ENCODE measurements at regions not wholly inside any gene's neighbourhood (a gene's known extent, or its start where the extent isn't known, plus 50 kb on each side); places are given as distances from the start of the nearest gene placed in this dataset.

DNA sequence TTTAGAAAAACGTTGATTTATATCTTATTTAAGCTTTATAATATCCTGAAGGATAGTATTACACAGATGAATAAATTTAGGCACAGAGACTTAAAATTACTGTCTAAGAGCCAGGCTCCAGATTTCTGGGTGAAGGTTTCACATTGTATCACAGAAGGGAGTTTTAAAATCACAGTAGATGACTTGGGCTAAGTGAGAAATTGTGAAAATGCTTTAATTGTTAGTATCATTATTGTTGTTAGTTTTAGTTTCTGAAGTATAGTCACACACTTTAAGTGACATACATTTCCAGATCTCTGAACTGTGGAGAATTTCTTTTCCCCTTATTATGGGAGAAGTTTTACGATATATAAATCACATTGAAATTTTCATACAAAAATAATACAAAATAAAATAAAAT is 83.5 kb downstream of the NDUFS5 start:
- DNase-seq: no peak

GRCh38 chr1:39110325-39110851 is 84.2 kb downstream of the NDUFS5 start:
- DNase-seq: no peak

DNA sequence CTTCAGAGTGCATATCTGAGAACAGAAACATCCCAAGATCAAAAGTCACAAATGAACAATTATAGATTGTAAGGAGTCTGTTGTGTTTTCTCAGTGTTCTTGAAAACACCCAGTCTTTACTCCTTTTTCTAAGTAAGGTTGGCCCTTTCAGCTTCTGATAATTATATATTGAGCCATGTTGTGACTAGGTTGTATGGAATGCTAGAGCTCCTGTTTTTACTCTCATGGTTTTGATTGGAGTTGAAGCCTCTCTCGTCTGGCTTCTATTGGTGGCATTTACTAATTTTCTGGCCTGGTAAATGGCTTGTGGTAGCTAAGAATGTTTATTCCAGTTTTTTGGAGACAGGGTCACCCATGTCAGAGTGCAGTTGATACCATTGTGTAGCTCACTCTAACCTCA is 84.7 kb downstream of the NDUFS5 start:
- DNase-seq: peak; percentile 52

- no peak for DNase-seq
Observed at GRCh38 chr1:39113109-39113743, 87.1 kb downstream of the NDUFS5 start.

- no peak for DNase-seq
Observed at GRCh38 chr1:39115271-39116110, 89.0 kb upstream of the MACF1 start.

DNA sequence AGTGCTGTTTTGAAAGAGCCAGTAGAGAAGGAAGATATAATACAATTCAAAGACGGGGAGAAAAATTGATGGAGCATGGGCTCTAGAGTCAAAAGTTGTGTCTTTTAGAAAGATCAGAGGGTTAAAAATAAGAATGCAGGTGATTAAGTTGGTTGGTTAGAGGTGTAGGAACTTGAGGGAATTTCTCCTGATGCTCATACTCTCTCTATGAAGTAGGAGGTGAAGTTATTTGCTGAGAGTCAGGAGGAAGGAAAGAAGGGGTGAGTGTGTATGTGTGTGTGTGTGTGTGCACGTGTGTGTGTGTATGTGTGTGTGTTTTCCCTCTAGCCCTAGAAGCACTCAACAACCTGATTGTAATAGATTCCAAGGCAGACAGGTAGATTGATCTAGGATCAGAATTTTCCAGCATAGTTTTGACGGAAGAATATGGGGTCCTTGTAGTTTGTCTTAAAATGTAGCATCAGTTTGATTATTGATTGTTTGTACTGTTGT is 88.3 kb upstream of the MACF1 start:
- no peak for DNase-seq

GRCh38 chr1:39116860-39117728 is 87.4 kb upstream of the MACF1 start:
- DNase-seq: peak; percentile 91

- DNase-seq: no peak
Observed at GRCh38 chr1:39117899-39118450, 86.5 kb upstream of the MACF1 start.

DNA sequence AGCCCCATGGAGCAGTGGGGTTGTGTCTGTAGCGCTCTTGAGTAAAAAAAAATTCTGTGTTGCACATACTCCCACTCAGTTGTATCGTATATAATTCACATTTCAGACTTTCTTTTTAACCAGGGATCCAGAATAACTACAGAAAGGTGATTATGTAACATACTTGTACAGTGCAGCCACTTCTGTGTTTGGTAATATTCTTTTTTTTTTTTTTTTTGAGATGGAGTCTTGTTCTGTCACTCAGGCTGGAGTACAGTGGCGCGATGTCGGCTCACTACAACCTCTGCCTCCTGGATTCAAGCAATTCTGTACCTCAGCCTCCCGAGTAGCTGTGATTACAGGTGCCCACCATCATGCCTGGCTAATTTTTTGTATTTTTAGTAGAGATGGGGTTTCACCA is 82.4 kb upstream of the MACF1 start:
- DNase-seq: no peak

GRCh38 chr1:39124282-39124681 is 80.2 kb upstream of the MACF1 start:
- no peak for DNase-seq

GRCh38 chr1:39127513-39127912 is 77.0 kb upstream of the MACF1 start:
- no peak for DNase-seq

DNA sequence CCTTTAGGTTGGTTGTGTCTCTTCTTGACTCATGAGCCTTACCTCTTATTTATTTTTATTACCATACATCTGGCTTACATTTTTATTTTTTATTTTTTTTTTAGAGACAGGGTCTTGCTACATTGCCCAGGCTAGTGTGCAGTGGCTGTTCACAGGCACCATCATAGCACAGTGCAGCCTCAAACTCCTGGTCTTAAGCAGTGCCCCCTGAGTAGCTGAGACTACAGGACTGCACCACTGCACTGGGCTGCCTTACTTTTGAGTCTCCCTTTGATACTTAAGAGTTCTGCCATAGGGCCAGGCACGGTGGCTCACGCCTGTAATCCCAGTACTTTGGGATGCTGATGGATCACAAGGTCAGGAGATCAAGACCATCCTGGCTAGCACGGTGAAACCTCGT is 76.4 kb upstream of the MACF1 start:
- no peak for DNase-seq

DNA sequence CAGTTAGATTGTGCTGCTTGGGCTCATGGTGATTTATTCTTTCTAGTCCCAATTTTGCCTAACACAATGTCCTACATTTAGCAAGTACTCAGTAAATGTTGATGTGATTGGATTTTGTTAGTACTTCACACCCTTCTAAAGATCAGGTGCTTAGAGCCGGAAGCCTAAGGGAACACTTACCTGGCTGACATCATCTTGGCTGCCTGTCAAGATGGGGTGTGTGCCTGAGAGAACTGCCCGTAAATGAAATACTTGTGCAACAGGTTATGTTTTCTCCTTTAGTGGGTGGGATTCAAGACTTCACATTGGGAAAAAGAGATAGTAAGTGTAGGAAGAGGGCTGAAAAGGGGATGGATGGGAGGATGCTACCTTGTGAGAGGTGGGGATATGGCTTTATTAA is 75.5 kb upstream of the MACF1 start:
- DNase-seq: no peak

DNA sequence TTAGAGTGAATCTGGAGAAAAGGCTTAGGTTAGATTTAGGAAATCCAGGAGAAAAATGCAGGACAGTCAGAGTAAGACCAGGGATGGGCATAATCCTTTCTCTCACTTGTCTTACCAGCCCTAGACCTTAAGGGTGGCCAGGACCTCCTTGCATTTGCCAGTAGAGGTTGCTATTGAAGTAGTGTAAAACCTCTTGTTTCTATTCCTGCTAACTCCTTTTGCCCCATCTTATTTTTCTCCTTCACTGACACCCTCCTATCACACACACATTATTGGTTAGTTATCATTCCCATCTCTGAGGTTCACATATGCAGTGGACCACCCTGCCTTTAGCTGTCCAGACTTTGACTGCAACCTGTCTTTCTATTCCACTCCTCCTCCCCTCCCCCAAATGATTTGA is 75.0 kb upstream of the MACF1 start:
- DNase-seq: no peak

GRCh38 chr1:39130325-39130724 is 74.2 kb upstream of the MACF1 start:
- no peak for DNase-seq

DNA sequence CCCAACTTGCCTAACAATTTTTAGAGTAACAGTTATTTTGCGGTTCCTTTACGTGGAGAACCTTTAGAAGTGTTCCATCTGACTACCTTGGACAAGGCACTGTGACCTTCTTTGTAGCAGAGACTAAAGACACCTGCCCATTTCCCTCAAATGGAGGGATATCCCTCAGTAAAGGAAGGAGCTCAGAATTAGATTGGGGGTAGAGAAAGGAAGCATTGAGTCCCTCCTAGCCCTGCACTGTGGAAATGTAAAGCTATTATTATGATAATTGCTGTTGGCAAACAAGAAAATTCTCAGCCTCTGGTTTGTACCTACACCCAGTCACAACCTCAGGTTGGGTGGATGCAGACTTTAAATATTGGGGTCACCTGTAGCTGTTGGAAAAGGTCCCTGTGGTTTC is 72.6 kb upstream of the MACF1 start:
- no peak for DNase-seq

DNA sequence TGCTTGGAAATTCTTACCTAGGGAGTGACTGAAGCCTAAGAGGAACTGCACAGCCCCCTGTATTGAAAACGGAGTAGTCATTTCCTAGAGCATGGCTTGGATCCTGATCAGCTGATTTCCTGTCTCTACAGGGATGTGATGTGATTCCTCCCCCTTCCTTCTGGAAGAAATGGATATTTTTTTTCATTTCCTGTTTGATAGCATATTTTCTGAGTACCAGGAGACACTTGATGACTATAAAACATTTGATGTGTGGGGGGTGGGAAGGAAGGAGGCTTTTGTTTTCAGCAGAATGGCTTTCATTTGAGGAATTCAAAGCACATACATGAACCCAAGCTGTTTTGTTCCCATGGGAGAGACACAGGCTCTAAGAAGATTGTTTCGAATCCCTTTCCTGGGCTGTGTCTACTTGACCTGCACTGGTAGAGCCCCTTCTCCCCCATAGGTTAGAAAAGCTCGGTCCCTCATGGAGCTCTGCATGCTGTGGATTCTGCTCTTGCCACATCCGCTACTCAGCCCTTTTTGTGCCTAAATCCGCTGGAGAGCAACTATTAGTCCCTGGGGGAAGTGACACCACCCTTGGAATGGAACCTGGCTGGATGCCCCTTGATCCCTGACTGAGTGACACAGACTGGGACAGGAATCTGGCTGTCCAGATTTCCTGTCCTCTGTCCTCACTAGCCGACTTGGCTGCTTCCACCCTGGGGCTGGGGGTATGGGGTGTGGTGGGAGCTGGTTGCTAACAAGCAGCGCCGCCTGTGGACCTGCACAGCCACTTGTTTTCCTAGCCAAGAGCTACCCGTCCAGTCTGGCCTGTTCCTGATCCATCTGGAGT is 71.8 kb upstream of the MACF1 start:
- DNase-seq: peak; percentile 99

- DNase-seq: no peak
Observed at GRCh38 chr1:39133340-39133684, 71.2 kb upstream of the MACF1 start.

DNA sequence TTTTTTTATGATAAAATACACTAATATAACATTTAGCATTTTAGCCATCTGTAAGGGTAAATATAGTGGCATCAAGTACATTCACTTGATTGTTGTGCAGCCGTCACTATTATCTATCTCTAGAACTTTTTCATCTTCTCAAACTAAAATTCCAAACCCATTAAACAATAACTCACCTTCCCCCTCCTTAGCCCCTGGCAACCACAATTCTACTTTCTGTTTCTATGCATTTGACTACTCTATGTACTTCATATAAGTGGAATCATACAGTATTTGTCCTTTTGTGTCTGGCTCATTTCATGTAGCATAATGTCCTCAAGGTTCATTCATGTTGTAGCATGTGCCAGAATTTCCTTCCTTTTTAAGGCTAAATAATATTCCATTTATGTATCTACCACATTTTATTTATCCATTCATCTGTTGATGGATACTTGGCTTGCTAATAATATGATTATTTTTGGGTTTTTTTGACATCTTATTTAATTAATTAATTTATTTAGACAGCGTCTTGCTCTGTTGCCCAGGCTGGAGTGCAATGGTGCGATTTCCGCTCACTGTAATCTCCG is 69.6 kb upstream of the MACF1 start:
- DNase-seq: no peak

DNA sequence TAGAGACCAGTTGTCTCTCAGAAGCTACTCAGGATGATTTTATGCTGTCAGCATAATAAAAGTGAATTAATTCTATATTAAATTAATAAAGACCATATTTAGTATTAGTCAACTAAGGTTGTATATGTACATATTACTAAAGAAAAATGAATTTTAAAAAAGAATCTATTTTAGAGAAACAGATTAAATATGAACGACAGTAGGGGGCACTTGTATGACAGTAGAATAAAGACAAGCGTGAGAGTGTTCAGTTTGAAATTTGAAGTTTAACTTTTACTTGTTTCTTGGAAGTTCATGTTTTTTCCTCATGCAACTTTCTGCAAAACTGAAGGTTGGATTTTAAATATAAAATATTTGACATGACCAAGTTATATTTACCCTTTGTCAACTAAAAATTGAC is 67.9 kb upstream of the MACF1 start:
- DNase-seq: no peak

GRCh38 chr1:39139723-39140360 is 64.7 kb upstream of the MACF1 start:
- DNase-seq: no peak

All from islet precursor cell (in vitro differentiated cells).